Fibroblast of lung (primary cell): ENCODE measurements at regions not wholly inside any gene's neighbourhood (a gene's known extent, or its start where the extent isn't known, plus 50 kb on each side); places are given as distances from the start of the nearest gene placed in this dataset.

Source experiments
- DNase-seq, 2 donors: peaks; one replicate each; pipeline versions ENCODE4 v3.0.0 to v3.0.0-alpha.2; 2010; ENCODE audit warnings: low read depth in 2 of 2
- H2AFZ ChIP-seq: 2 replicates; pipeline ENCODE4 v1.5.1; 2012; ENCODE audit warnings: low read length, control low read depth, inconsistent platforms
- H3K27ac ChIP-seq: 2 replicates; pipeline ENCODE4 v1.5.1; 2011; ENCODE audit warnings: low read length, control low read depth; ENCODE audit not compliant: insufficient read depth
- H3K27me3 ChIP-seq: 2 replicates; pipeline ENCODE4 v1.5.1; 2011; ENCODE audit warnings: mild to moderate bottlenecking, low read length; ENCODE audit not compliant: control insufficient read depth, insufficient read depth
- H3K36me3 ChIP-seq: 2 replicates; pipeline ENCODE4 v1.5.1; 2011; ENCODE audit warnings: low read length; ENCODE audit not compliant: control insufficient read depth, insufficient read depth
- H3K4me1 ChIP-seq: 2 replicates; pipeline ENCODE4 v1.5.1; 2011; ENCODE audit warnings: low read length; ENCODE audit not compliant: control insufficient read depth, insufficient read depth; ENCODE audit errors: extremely low read depth
- H3K4me2 ChIP-seq: 2 replicates; pipeline ENCODE4 v1.5.1; 2011; ENCODE audit warnings: low read length, control low read depth; ENCODE audit not compliant: insufficient read depth; ENCODE audit errors: extremely low read depth
- H3K4me3 ChIP-seq, 4 experiments: fragments of 200-600 bp in 1 of 4; sonication (generic) in 1 of 4; replicated peaks in 1 of 4; 2 replicates each; pipeline ENCODE4 v1.5.1; 2011 to 2016; ENCODE audit warnings: low read length in 4 of 4, low read depth in 3 of 4, mild to moderate bottlenecking in 3 of 4, control low read depth in 2 of 4, inconsistent platforms in 1 of 4, mixed read lengths in 1 of 4; ENCODE audit not compliant: insufficient read depth in 1 of 4; ENCODE audit errors: control extremely low read depth in 1 of 4
- H3K79me2 ChIP-seq: 2 replicates; pipeline ENCODE4 v1.5.1; 2012; ENCODE audit warnings: mild to moderate bottlenecking, low read length, inconsistent platforms; ENCODE audit not compliant: control insufficient read depth, insufficient read depth
- H3K9ac ChIP-seq: 2 replicates; pipeline ENCODE4 v1.5.1; 2011; ENCODE audit warnings: mild to moderate bottlenecking, low read length, control low read depth; ENCODE audit not compliant: insufficient read depth
- H3K9me3 ChIP-seq: 2 replicates; pipeline ENCODE4 v1.5.1; 2012; ENCODE audit warnings: low read depth, low read length; ENCODE audit not compliant: control insufficient read depth, insufficient read depth
- H4K20me1 ChIP-seq: 2 replicates; pipeline ENCODE4 v1.5.1; 2011; ENCODE audit warnings: low read length; ENCODE audit not compliant: control insufficient read depth, insufficient read depth; ENCODE audit errors: extremely low read depth
- EZH2 ChIP-seq: IDR thresholded peaks from 2 replicates; pipeline ENCODE4 v1.5.1; 2012; ENCODE audit warnings: low read length, control low read depth, mild to moderate bottlenecking; ENCODE audit errors: missing control alignments
- TF ChIP-seq, protein P1 (sequence below), 2 donors: IDR thresholded peaks in 1 of 2; conservative IDR thresholded peaks in 1 of 2; 1 replicate in 1 of 2; 2 replicates in 1 of 2; pipeline ENCODE4 v1.5.1; 2011 to 2012; ENCODE audit warnings: low read length in 2 of 2, control low read depth in 1 of 2, inconsistent platforms in 1 of 2, low read depth in 1 of 2, mild to moderate bottlenecking in 1 of 2

DNA sequence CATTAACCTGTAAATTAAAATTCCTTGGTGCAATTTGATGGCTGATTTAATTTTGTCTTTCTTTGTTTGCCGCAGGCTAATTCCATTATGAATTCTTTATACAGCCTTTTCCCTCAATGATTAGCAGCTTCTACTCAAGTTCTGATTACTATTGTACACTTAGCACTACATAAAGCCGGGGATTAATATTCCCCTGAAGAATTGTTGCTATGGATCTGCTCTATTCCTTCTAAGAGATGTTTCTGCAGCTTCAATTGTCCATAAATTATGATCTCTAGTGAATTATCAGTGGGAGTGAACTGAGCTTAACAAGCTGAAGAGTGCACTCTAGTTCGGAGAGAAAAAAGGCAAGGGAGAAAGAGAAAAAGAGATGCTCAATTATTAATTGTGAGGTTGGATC lies 433.7 kb upstream of the SPRED2 start:
- H3K36me3 ChIP-seq: no peaks in the 10 kb centered on the region
- no peak overlapping the region for H2AFZ ChIP-seq
- no peak overlapping the region for H3K9ac ChIP-seq
- H3K4me3 ChIP-seq: no peak overlapping the region
- peaks cover 9% of the 10 kb centered on the region for H3K27me3 ChIP-seq
- no peaks in the 10 kb centered on the region for H3K9me3 ChIP-seq
- no peaks in the 10 kb centered on the region for H3K79me2 ChIP-seq
- no peaks in the 10 kb centered on the region for H3K4me1 ChIP-seq
- no peak for TF ChIP-seq EZH2
- TF ChIP-seq, protein P1, sequence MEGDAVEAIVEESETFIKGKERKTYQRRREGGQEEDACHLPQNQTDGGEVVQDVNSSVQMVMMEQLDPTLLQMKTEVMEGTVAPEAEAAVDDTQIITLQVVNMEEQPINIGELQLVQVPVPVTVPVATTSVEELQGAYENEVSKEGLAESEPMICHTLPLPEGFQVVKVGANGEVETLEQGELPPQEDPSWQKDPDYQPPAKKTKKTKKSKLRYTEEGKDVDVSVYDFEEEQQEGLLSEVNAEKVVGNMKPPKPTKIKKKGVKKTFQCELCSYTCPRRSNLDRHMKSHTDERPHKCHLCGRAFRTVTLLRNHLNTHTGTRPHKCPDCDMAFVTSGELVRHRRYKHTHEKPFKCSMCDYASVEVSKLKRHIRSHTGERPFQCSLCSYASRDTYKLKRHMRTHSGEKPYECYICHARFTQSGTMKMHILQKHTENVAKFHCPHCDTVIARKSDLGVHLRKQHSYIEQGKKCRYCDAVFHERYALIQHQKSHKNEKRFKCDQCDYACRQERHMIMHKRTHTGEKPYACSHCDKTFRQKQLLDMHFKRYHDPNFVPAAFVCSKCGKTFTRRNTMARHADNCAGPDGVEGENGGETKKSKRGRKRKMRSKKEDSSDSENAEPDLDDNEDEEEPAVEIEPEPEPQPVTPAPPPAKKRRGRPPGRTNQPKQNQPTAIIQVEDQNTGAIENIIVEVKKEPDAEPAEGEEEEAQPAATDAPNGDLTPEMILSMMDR (conservative IDR thresholded peaks at IDR 0.05 in 1 of 2, IDR thresholded peaks at IDR 0.05 in 1 of 2; ENCODE audit: low read depth in 1 of 2, low read length in 2 of 2): no peak
- DNase-seq: no peak
- H4K20me1 ChIP-seq: no peaks in the 10 kb centered on the region
- H3K27ac ChIP-seq: no peak overlapping the region
- H3K4me2 ChIP-seq: no peak overlapping the region

DNA sequence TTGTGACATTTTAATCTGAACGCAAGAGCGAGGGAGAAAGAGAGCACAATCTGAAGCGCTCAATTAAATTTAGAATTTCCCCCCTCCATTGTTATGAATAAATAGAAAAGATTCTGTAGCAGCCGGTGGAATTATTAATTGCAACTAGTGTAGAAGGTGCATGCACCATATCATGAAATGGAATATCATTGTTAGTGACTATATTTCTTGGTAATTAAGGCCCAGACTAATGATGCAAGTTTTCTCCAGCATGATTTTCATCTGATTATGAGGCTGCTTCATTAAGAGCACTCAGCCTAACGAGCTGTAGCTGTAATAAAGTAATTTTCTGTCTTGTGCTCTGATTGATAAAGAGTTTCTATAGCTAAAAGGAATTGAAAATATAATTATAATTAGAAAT lies 432.2 kb upstream of the SPRED2 start:
- TF ChIP-seq, protein P1 (conservative IDR thresholded peaks at IDR 0.05 in 1 of 2, IDR thresholded peaks at IDR 0.05 in 1 of 2; ENCODE audit: low read depth in 1 of 2, low read length in 2 of 2): no peak
- Histone ChIP-seq H3K27me3 (peaks cover 9% of the 10 kb centered on the region), H3K4me1 (no peaks in the 10 kb centered on the region), H2AFZ (no peak overlapping the region), H3K9me3 (no peaks in the 10 kb centered on the region), H3K27ac (no peak overlapping the region), H3K79me2 (no peaks in the 10 kb centered on the region), H3K4me3 (no peak overlapping the region), H4K20me1 (no peaks in the 10 kb centered on the region), H3K9ac (no peak overlapping the region), H3K4me2 (no peak overlapping the region), H3K36me3 (no peaks in the 10 kb centered on the region)
- no peak for DNase-seq

GRCh38 chr2:65863713-65864112 lies 431.3 kb upstream of the SPRED2 start:
- Histone ChIP-seq H2AFZ (no peak overlapping the region), H3K4me3 (no peak overlapping the region)
- DNase-seq: no peak

More at GRCh38 chr2:65863713-65864112, 431.3 kb upstream of the SPRED2 start:
- Histone ChIP-seq H3K27ac (no peak overlapping the region), H3K9me3 (no peaks in the 10 kb centered on the region), H3K4me1 (no peaks in the 10 kb centered on the region), H3K36me3 (no peaks in the 10 kb centered on the region), H3K27me3 (peaks cover 5% of the 10 kb centered on the region), H3K4me2 (no peak overlapping the region), H4K20me1 (no peaks in the 10 kb centered on the region), H3K79me2 (no peaks in the 10 kb centered on the region), H3K9ac (no peak overlapping the region)
- TF ChIP-seq, protein P1 (conservative IDR thresholded peaks at IDR 0.05 in 1 of 2, IDR thresholded peaks at IDR 0.05 in 1 of 2; ENCODE audit: low read depth in 1 of 2, low read length in 2 of 2): no peak
- no peak for TF ChIP-seq EZH2
